GM21515 (cell line): ENCODE measurements at regions not wholly inside any gene's neighbourhood (a gene's known extent, or its start where the extent isn't known, plus 50 kb on each side); places are given as distances from the start of the nearest gene placed in this dataset.
"Not testable (repeated sequence)": the region's sequence is repeated elsewhere in the genome, so short reads cannot be mapped to it uniquely, and the experiment has no call there.

ENCODE experiments used
- ATAC-seq: cut with Tn5 transposase; IDR thresholded peaks from one replicate; pipeline ENCODE4 v1.9.1; 2021; ENCODE audit not compliant: unreplicated experiment

- ATAC-seq: no peak
Observed at GRCh38 chr6:85285934-85286333, 163.9 kb upstream of the NT5E start.

- no peak for ATAC-seq
Observed at GRCh38 chr6:85285114-85285513, 164.8 kb upstream of the NT5E start.

GRCh38 chr6:85283436-85283835 lies 166.4 kb upstream of the NT5E start:
- ATAC-seq: no peak

- ATAC-seq: no peak
Observed at GRCh38 chr6:85278466-85279035, 171.3 kb upstream of the NT5E start.

GRCh38 chr6:85276026-85276425 lies 173.9 kb upstream of the NT5E start:
- not testable (repeated sequence) for ATAC-seq

- ATAC-seq: no peak
Observed at GRCh38 chr6:85275338-85275985, 174.4 kb upstream of the NT5E start.

GRCh38 chr6:85273870-85274269 lies 176.0 kb upstream of the NT5E start:
- no peak for ATAC-seq

- ATAC-seq: no peak
Observed at GRCh38 chr6:85273046-85273445, 176.8 kb upstream of the NT5E start.

GRCh38 chr6:85272592-85272991 lies 177.3 kb upstream of the NT5E start:
- no peak for ATAC-seq

- no peak for ATAC-seq
Observed at GRCh38 chr6:85262621-85263020, 187.3 kb upstream of the NT5E start.

GRCh38 chr6:85261271-85261670 lies 188.6 kb upstream of the NT5E start:
- no peak for ATAC-seq

- ATAC-seq: no peak
Observed at GRCh38 chr6:85255661-85256060, 194.2 kb upstream of the NT5E start.

- no peak for ATAC-seq
Observed at GRCh38 chr6:85252552-85252951, 197.3 kb upstream of the NT5E start.

GRCh38 chr6:85252085-85252484 lies 197.8 kb upstream of the NT5E start:
- ATAC-seq: no peak

- no peak for ATAC-seq
Observed at GRCh38 chr6:85251300-85251699, 198.6 kb upstream of the NT5E start.

GRCh38 chr6:85250586-85251220 lies 199.2 kb upstream of the NT5E start:
- no peak for ATAC-seq

GRCh38 chr6:85245004-85245403 lies 204.9 kb upstream of the NT5E start:
- no peak for ATAC-seq

GRCh38 chr6:85241498-85242052 lies 208.3 kb upstream of the NT5E start:
- no peak for ATAC-seq

GRCh38 chr6:85240787-85241385 lies 209.0 kb upstream of the NT5E start:
- no peak for ATAC-seq

- no peak for ATAC-seq
Observed at GRCh38 chr6:85237478-85237877, 212.4 kb upstream of the NT5E start.

GRCh38 chr6:85236636-85237035 lies 213.2 kb upstream of the NT5E start:
- ATAC-seq: no peak

GRCh38 chr6:85227345-85227744 lies 222.5 kb upstream of the NT5E start:
- ATAC-seq: not testable (repeated sequence)
